ENCODE measurements at regions not wholly inside any gene's neighbourhood (a gene's known extent, or its start where the extent isn't known, plus 50 kb on each side); places are given as distances from the start of the nearest gene placed in this dataset.

DNA sequence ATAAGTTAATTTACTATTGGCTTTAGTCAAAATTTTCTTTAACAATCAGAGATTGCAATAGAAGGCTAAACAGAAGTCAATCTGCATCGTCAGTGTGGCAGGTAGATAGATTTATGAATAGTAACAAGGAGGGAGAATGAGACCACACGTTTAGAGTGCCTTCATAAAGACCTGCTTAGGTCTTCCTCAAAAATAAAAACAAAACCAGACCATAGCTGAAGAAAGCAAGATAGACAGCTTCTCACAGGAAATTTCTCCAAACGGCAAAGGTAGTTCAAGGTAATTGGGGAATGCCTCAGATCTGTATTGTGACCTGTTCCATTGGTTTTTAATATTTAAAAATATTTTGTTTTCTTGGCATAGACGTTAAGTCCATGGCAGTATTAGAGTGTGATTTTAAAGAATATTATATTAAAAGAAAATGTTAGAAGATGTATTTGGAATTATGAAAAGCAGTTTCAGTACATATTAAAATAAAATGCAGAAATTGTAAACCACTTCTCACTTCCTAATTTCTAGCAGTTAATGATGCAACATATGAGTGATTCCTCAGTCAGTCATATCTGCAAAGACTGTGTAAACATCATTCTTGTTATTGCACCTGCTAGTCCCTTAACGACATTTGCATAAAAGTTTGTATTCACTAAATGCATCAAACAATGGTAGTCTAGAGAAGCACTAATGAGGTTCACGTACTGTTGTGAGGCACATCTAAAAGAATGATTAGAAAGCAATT is 278.0 kb downstream of the HLX start:
- TF ChIP-seq, protein P1, sequence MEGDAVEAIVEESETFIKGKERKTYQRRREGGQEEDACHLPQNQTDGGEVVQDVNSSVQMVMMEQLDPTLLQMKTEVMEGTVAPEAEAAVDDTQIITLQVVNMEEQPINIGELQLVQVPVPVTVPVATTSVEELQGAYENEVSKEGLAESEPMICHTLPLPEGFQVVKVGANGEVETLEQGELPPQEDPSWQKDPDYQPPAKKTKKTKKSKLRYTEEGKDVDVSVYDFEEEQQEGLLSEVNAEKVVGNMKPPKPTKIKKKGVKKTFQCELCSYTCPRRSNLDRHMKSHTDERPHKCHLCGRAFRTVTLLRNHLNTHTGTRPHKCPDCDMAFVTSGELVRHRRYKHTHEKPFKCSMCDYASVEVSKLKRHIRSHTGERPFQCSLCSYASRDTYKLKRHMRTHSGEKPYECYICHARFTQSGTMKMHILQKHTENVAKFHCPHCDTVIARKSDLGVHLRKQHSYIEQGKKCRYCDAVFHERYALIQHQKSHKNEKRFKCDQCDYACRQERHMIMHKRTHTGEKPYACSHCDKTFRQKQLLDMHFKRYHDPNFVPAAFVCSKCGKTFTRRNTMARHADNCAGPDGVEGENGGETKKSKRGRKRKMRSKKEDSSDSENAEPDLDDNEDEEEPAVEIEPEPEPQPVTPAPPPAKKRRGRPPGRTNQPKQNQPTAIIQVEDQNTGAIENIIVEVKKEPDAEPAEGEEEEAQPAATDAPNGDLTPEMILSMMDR (IDR thresholded peaks at IDR 0.05), result no peak
- TF ChIP-seq EZH2 (IDR thresholded peaks at IDR 0.05; ENCODE audit: borderline replicate concordance, insufficient read depth, low read depth, low read length, poor library complexity, severe bottlenecking), result no peak

Data from B cell (primary cell).